IMR-90 (cell line): ENCODE measurements at regions not wholly inside any gene's neighbourhood (a gene's known extent, or its start where the extent isn't known, plus 50 kb on each side); places are given as distances from the start of the nearest gene placed in this dataset.

Experiments
- ATAC-seq: fragments of 200-7000 bp; cut with Tn5 transposase; 2 replicates; pipeline ENCODE4 v1.9.1; 2020; ENCODE audit warnings: low read depth, mild to moderate bottlenecking, moderate library complexity
- BruUV-seq: library from RNA; stranded (reverse); fragments of 400-500 nt; replicated peaks from 2 replicates; lab custom pipeline; 2021; lab: Mats Ljungman, UMichigan
- CTCF ChIA-PET: fragments of 300-600 bp; formaldehyde crosslinking; extraction: SDS; loops from one replicate; lab custom pipeline; 2021; ENCODE audit warnings: antibody characterized with exemption; lab: Yijun Ruan, JAX
- POLR2A ChIA-PET: fragments of 300-600 bp; sonication (Branson Sonifier 250); formaldehyde crosslinking; loops from one replicate; lab custom pipeline; 2022; ENCODE audit warnings: antibody characterized with exemption; ENCODE audit not compliant: unreplicated experiment; lab: Charles Lee
- DNase-seq: peaks from one replicate; pipeline ENCODE4 v3.0.0; 2013
- H2AFZ ChIP-seq: replicated peaks from 2 replicates; pipeline ENCODE3; 2013; ENCODE audit warnings: low read length, mild to moderate bottlenecking; ENCODE audit not compliant: poor library complexity
- H2AK5ac ChIP-seq: 2 replicates; pipeline ENCODE4 v1.6.1; 2013; ENCODE audit warnings: low read depth, low read length, inconsistent platforms
- H2AK9ac ChIP-seq: replicated peaks from 2 replicates; pipeline ENCODE3; 2013; ENCODE audit warnings: mild to moderate bottlenecking, low read depth, low read length, moderate library complexity; ENCODE audit not compliant: poor library complexity
- H2BK120ac ChIP-seq: 2 replicates; pipeline ENCODE4 v1.6.1; 2013; ENCODE audit warnings: low read depth, low read length, inconsistent platforms
- H2BK15ac ChIP-seq: 3 replicates; pipeline ENCODE4 v1.6.1; 2013; ENCODE audit warnings: low read depth, low read length, inconsistent platforms
- H2BK20ac ChIP-seq: 2 replicates; pipeline ENCODE4 v1.6.1; 2013; ENCODE audit warnings: low read depth, mild to moderate bottlenecking, inconsistent platforms, low read length, moderate library complexity
- H2BK5ac ChIP-seq: 2 replicates; pipeline ENCODE4 v1.6.1; 2013; ENCODE audit warnings: mild to moderate bottlenecking, low read depth, low read length, inconsistent platforms; ENCODE audit not compliant: poor library complexity, severe bottlenecking
- H3K14ac ChIP-seq: replicated peaks from 2 replicates; pipeline ENCODE4 v1.6.1; 2013; ENCODE audit warnings: low read depth, low read length, inconsistent platforms
- H3K18ac ChIP-seq: 2 replicates; pipeline ENCODE4 v1.6.1; 2013; ENCODE audit warnings: low read depth, low read length, control low read depth
- H3K23ac ChIP-seq: 2 replicates; pipeline ENCODE4 v1.6.1; 2013; ENCODE audit warnings: low read depth, low read length, inconsistent platforms
- H3K27ac ChIP-seq: 2 replicates; pipeline ENCODE4 v1.5.1; 2013; ENCODE audit warnings: mild to moderate bottlenecking, control low read depth, low read length; ENCODE audit not compliant: insufficient read depth
- H3K27me3 ChIP-seq: 2 replicates; pipeline ENCODE4 v1.6.1; 2013; ENCODE audit warnings: low read length; ENCODE audit not compliant: control insufficient read depth, insufficient read depth
- H3K36me3 ChIP-seq: 2 replicates; pipeline ENCODE4 v1.6.1; 2013; ENCODE audit warnings: low read length, mixed read lengths; ENCODE audit not compliant: control insufficient read depth, insufficient read depth
- H3K4ac ChIP-seq: 2 replicates; pipeline ENCODE4 v1.6.1; 2013; ENCODE audit warnings: low read depth, low read length, inconsistent platforms
- H3K4me1 ChIP-seq: 2 replicates; pipeline ENCODE4 v1.6.1; 2013; ENCODE audit warnings: low read length, mixed read lengths; ENCODE audit not compliant: control insufficient read depth, insufficient read depth
- H3K4me2 ChIP-seq: 2 replicates; pipeline ENCODE4 v1.6.1; 2013; ENCODE audit warnings: low read depth, mild to moderate bottlenecking, control low read depth, low read length, moderate library complexity
- H3K4me3 ChIP-seq: 2 replicates; pipeline ENCODE4 v1.5.1; 2013; ENCODE audit warnings: low read depth, mild to moderate bottlenecking, control low read depth, low read length, moderate library complexity; ENCODE audit not compliant: insufficient read depth
- H3K56ac ChIP-seq: 2 replicates; pipeline ENCODE4 v1.6.1; 2013; ENCODE audit warnings: low read length, inconsistent platforms; ENCODE audit not compliant: insufficient read depth; ENCODE audit errors: extremely low read depth
- H3K79me1 ChIP-seq, 2 experiments: 2 replicates each; pipeline ENCODE4 v1.6.1; 2013; ENCODE audit warnings: low read length in 2 of 2, inconsistent platforms in 1 of 2, low read depth in 1 of 2
- H3K9ac ChIP-seq: 2 replicates; pipeline ENCODE4 v1.6.1; 2013; ENCODE audit warnings: low read depth, low read length, control low read depth
- H3K9me1 ChIP-seq: 2 replicates; pipeline ENCODE4 v1.6.1; 2013; ENCODE audit warnings: low read length, inconsistent platforms; ENCODE audit not compliant: insufficient read depth
- H3K9me3 ChIP-seq: 2 replicates; pipeline ENCODE4 v1.6.1; 2013; ENCODE audit warnings: low read length; ENCODE audit not compliant: control insufficient read depth, insufficient read depth
- H4K20me1 ChIP-seq: 2 replicates; pipeline ENCODE4 v1.6.1; 2013; ENCODE audit warnings: low read length, inconsistent platforms; ENCODE audit not compliant: insufficient read depth
- H4K5ac ChIP-seq: 2 replicates; pipeline ENCODE4 v1.6.1; 2013; ENCODE audit warnings: mild to moderate bottlenecking, low read depth, low read length, control low read depth
- H4K8ac ChIP-seq, 2 experiments: 2 replicates each; pipeline ENCODE4 v1.6.1; 2013; ENCODE audit warnings: low read depth in 2 of 2, low read length in 2 of 2, control low read depth in 1 of 2, inconsistent platforms in 1 of 2
- H4K91ac ChIP-seq: 2 replicates; pipeline ENCODE4 v1.6.1; 2013; ENCODE audit warnings: low read depth, low read length, inconsistent platforms; ENCODE audit not compliant: insufficient read depth
- CEBPB ChIP-seq: IDR thresholded peaks from 2 replicates; pipeline ENCODE4 v1.6.1; 2012; ENCODE audit warnings: low read depth, low read length, improper control_type of control experiment
- CHD1 ChIP-seq: IDR thresholded peaks from 2 replicates; pipeline ENCODE4 v1.6.1; 2012; ENCODE audit warnings: low read depth, low read length, improper control_type of control experiment
- ELK1 ChIP-seq: fragments of 150-350 bp; IDR thresholded peaks from 2 replicates; pipeline ENCODE4 v1.6.1; 2016; ENCODE audit warnings: low read depth, mild to moderate bottlenecking, low read length, moderate library complexity, borderline replicate concordance
- FOS ChIP-seq: fragments of 150-350 bp; IDR thresholded peaks from 2 replicates; pipeline ENCODE4 v1.6.1; 2016; ENCODE audit warnings: low read depth, low read length
- NFE2L2 ChIP-seq: fragments of 150-350 bp; IDR thresholded peaks from 2 replicates; pipeline ENCODE4 v1.6.1; 2016; ENCODE audit warnings: low read depth, mild to moderate bottlenecking, low read length
- POLR2A ChIP-seq: IDR thresholded peaks from 2 replicates; pipeline ENCODE4 v1.6.1; 2012; ENCODE audit warnings: mild to moderate bottlenecking, low read depth, low read length
- RCOR1 ChIP-seq: IDR thresholded peaks from 2 replicates; pipeline ENCODE4 v1.6.1; 2012; ENCODE audit warnings: mild to moderate bottlenecking, low read length, improper control_type of control experiment; ENCODE audit not compliant: insufficient replicate concordance
- RFX5 ChIP-seq: IDR thresholded peaks from 2 replicates; pipeline ENCODE4 v1.8.0; 2012; ENCODE audit warnings: low read depth, mild to moderate bottlenecking, low read length, moderate library complexity
- WGBS, 2 experiments: methylation state at CpG; one replicate each; pipeline versions ENCODE4 v1.1.5 to v1.1.7; 2013; ENCODE audit warnings: missing lambda C conversion rate in 2 of 2; ENCODE audit not compliant: insufficient read length in 1 of 2; ENCODE audit errors: extremely low coverage in 2 of 2; 5-methylcytosine and 5-hydroxymethylcytosine counted together
- dilution Hi-C: fragments of 300-500 bp; cut with HindIII; formaldehyde crosslinking; loops from one replicate; pipeline ENCODE4 v1.14.3; 2018; ENCODE audit warnings: low sequenced_read_pairs; ENCODE audit not compliant: unreplicated experiment
- in situ Hi-C: fragments of 300-500 bp; cut with MboI; formaldehyde crosslinking; loops from 3 replicates; pipeline ENCODE4 v1.14.3; 2019; ENCODE audit warnings: low sequenced_read_pairs, inconsistent platforms, mixed read lengths
- intact Hi-C: fragments of 100-400 bp; cut with micrococcal nuclease; formaldehyde crosslinking; loops from 2 replicates; pipeline ENCODE4 v1.10.0; 2022

- dilution Hi-C loops (no loop called here), in situ Hi-C loops (no loop called here), intact Hi-C loops (no loop called here)
- no peak overlapping the region for H2AK5ac ChIP-seq
- no peak overlapping the region for H4K91ac ChIP-seq
- no peak overlapping the region for H3K14ac ChIP-seq
- no peak overlapping the region for H3K23ac ChIP-seq
- no peak overlapping the region for H2BK20ac ChIP-seq
- no peak overlapping the region for H2BK5ac ChIP-seq
- H3K79me1 ChIP-seq = no peaks in the 10 kb centered on the region
- no CpG with 5 or more reads among the region's 2 CpGs for WGBS, 2 experiments
- no TSS peak for BruUV-seq
- no peak overlapping the region for H3K56ac ChIP-seq
- H3K9me3 ChIP-seq = no peaks in the 10 kb centered on the region
- no peak overlapping the region for H3K27ac ChIP-seq
- H3K18ac ChIP-seq = no peak overlapping the region
- H3K4ac ChIP-seq = no peak overlapping the region
- no peaks in the 10 kb centered on the region; the same call in 1 of the 2 replicates for H3K4me1 ChIP-seq
- H2AK9ac ChIP-seq = no peak overlapping the region
- TF ChIP-seq CEBPB (no peak), RFX5 (no peak), NFE2L2 (no peak), FOS (no peak), POLR2A (no peak), ELK1 (no peak), RCOR1 (no peak), CHD1 (no peak)
- no peaks in the 10 kb centered on the region for H3K9me1 ChIP-seq
- no peak overlapping the region for H4K8ac ChIP-seq
- H3K9ac ChIP-seq = no peak overlapping the region
- H3K27me3 ChIP-seq = no peaks in the 10 kb centered on the region
- no peak for DNase-seq
- no peak overlapping the region for H2BK15ac ChIP-seq
- no peak overlapping the region for H3K4me2 ChIP-seq
- no peak overlapping the region for H2BK120ac ChIP-seq
- no peaks in the 10 kb centered on the region for H3K36me3 ChIP-seq
- ChIA-PET CTCF (no interaction called here), POLR2A (no interaction called here)
- H4K20me1 ChIP-seq = no peaks in the 10 kb centered on the region
- no peak overlapping the region for H4K5ac ChIP-seq
- H3K4me3 ChIP-seq = no peak overlapping the region
- no peak for ATAC-seq
- no peak overlapping the region for H2AFZ ChIP-seq
These were observed 169.2 kb upstream of the AHR start for GRCh38 chr7:17129218-17129617.
